ENCODE measurements at regions not wholly inside any gene's neighbourhood (a gene's known extent, or its start where the extent isn't known, plus 50 kb on each side); places are given as distances from the start of the nearest gene placed in this dataset.

DNA sequence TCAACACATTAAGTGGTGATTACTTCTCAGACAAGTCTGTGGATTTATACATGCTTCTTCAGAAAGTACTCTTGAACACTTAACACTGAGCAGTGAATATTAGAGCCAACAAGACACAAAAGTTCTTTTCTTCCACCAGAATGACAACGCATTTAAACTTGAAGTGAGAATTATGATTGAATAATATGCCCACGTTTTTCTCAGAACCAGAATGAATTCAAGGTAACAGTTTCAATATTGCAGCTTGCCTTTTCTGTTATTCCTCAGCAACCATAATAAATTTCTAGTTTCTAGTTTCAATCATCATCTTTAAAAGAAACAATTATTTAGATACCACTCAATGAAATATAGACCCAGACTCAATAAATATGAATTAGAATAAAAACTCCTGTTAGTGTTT lies 547.0 kb downstream of the NUP35 start:
- no peaks in the 10 kb centered on the region for H4K20me1 ChIP-seq (replicated peaks; ENCODE audit: insufficient read depth)
- no peak overlapping the region for H3K27ac ChIP-seq (ENCODE audit: low read depth)
- no peaks in the 10 kb centered on the region for H3K79me2 ChIP-seq (replicated peaks; ENCODE audit: insufficient read depth)
- DNase-seq (ENCODE audit: low spot score) (no peak), ATAC-seq (no peak)
- TF ChIP-seq STAT1 (IDR thresholded peaks at IDR 0.05; ENCODE audit: unreplicated experiment): no peak
- no peak for TF ChIP-seq ZNF114 (CRISPR knock-in tag; IDR thresholded peaks at IDR 0.05)
- TF ChIP-seq NANOG (IDR thresholded peaks at IDR 0.05; ENCODE audit: borderline replicate concordance): no peak
- no peak for TF ChIP-seq POLR2AphosphoS5 (IDR thresholded peaks at IDR 0.05; ENCODE audit: low read depth)
- TF ChIP-seq, protein P1, sequence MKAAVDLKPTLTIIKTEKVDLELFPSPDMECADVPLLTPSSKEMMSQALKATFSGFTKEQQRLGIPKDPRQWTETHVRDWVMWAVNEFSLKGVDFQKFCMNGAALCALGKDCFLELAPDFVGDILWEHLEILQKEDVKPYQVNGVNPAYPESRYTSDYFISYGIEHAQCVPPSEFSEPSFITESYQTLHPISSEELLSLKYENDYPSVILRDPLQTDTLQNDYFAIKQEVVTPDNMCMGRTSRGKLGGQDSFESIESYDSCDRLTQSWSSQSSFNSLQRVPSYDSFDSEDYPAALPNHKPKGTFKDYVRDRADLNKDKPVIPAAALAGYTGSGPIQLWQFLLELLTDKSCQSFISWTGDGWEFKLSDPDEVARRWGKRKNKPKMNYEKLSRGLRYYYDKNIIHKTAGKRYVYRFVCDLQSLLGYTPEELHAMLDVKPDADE (IDR thresholded peaks at IDR 0.05): no peak
- TF ChIP-seq JUNB (IDR thresholded peaks at IDR 0.05; ENCODE audit: unreplicated experiment): no peak
- TF ChIP-seq, protein P2, sequence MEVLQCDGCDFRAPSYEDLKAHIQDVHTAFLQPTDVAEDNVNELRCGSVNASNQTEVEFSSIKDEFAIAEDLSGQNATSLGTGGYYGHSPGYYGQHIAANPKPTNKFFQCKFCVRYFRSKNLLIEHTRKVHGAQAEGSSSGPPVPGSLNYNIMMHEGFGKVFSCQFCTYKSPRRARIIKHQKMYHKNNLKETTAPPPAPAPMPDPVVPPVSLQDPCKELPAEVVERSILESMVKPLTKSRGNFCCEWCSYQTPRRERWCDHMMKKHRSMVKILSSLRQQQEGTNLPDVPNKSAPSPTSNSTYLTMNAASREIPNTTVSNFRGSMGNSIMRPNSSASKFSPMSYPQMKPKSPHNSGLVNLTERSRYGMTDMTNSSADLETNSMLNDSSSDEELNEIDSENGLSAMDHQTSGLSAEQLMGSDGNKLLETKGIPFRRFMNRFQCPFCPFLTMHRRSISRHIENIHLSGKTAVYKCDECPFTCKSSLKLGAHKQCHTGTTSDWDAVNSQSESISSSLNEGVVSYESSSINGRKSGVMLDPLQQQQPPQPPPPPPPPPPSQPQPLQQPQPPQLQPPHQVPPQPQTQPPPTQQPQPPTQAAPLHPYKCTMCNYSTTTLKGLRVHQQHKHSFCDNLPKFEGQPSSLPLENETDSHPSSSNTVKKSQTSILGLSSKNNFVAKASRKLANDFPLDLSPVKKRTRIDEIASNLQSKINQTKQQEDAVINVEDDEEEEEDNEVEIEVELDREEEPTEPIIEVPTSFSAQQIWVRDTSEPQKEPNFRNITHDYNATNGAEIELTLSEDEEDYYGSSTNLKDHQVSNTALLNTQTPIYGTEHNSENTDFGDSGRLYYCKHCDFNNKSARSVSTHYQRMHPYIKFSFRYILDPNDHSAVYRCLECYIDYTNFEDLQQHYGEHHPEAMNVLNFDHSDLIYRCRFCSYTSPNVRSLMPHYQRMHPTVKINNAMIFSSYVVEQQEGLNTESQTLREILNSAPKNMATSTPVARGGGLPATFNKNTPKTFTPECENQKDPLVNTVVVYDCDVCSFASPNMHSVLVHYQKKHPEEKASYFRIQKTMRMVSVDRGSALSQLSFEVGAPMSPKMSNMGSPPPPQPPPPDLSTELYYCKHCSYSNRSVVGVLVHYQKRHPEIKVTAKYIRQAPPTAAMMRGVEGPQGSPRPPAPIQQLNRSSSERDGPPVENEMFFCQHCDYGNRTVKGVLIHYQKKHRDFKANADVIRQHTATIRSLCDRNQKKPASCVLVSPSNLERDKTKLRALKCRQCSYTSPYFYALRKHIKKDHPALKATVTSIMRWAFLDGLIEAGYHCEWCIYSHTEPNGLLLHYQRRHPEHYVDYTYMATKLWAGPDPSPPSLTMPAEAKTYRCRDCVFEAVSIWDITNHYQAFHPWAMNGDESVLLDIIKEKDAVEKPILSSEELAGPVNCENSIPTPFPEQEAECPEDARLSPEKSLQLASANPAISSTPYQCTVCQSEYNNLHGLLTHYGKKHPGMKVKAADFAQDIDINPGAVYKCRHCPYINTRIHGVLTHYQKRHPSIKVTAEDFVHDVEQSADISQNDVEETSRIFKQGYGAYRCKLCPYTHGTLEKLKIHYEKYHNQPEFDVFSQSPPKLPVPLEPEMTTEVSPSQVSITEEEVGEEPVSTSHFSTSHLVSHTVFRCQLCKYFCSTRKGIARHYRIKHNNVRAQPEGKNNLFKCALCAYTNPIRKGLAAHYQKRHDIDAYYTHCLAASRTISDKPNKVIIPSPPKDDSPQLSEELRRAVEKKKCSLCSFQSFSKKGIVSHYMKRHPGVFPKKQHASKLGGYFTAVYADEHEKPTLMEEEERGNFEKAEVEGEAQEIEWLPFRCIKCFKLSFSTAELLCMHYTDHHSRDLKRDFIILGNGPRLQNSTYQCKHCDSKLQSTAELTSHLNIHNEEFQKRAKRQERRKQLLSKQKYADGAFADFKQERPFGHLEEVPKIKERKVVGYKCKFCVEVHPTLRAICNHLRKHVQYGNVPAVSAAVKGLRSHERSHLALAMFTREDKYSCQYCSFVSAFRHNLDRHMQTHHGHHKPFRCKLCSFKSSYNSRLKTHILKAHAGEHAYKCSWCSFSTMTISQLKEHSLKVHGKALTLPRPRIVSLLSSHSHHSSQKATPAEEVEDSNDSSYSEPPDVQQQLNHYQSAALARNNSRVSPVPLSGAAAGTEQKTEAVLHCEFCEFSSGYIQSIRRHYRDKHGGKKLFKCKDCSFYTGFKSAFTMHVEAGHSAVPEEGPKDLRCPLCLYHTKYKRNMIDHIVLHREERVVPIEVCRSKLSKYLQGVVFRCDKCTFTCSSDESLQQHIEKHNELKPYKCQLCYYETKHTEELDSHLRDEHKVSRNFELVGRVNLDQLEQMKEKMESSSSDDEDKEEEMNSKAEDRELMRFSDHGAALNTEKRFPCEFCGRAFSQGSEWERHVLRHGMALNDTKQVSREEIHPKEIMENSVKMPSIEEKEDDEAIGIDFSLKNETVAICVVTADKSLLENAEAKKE (CRISPR knock-in tag; IDR thresholded peaks at IDR 0.05): no peak
- TF ChIP-seq, protein P3, sequence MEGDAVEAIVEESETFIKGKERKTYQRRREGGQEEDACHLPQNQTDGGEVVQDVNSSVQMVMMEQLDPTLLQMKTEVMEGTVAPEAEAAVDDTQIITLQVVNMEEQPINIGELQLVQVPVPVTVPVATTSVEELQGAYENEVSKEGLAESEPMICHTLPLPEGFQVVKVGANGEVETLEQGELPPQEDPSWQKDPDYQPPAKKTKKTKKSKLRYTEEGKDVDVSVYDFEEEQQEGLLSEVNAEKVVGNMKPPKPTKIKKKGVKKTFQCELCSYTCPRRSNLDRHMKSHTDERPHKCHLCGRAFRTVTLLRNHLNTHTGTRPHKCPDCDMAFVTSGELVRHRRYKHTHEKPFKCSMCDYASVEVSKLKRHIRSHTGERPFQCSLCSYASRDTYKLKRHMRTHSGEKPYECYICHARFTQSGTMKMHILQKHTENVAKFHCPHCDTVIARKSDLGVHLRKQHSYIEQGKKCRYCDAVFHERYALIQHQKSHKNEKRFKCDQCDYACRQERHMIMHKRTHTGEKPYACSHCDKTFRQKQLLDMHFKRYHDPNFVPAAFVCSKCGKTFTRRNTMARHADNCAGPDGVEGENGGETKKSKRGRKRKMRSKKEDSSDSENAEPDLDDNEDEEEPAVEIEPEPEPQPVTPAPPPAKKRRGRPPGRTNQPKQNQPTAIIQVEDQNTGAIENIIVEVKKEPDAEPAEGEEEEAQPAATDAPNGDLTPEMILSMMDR (conservative IDR thresholded peaks at IDR 0.05; ENCODE audit: low read depth in 2 of 2): no peak
- no peak for TF ChIP-seq EZH2phosphoT487 (IDR thresholded peaks at IDR 0.05; ENCODE audit: unreplicated experiment)
- no peak for TF ChIP-seq ZNF331 (CRISPR knock-in tag; IDR thresholded peaks at IDR 0.05; ENCODE audit: low read depth)
- TF ChIP-seq, protein P4, sequence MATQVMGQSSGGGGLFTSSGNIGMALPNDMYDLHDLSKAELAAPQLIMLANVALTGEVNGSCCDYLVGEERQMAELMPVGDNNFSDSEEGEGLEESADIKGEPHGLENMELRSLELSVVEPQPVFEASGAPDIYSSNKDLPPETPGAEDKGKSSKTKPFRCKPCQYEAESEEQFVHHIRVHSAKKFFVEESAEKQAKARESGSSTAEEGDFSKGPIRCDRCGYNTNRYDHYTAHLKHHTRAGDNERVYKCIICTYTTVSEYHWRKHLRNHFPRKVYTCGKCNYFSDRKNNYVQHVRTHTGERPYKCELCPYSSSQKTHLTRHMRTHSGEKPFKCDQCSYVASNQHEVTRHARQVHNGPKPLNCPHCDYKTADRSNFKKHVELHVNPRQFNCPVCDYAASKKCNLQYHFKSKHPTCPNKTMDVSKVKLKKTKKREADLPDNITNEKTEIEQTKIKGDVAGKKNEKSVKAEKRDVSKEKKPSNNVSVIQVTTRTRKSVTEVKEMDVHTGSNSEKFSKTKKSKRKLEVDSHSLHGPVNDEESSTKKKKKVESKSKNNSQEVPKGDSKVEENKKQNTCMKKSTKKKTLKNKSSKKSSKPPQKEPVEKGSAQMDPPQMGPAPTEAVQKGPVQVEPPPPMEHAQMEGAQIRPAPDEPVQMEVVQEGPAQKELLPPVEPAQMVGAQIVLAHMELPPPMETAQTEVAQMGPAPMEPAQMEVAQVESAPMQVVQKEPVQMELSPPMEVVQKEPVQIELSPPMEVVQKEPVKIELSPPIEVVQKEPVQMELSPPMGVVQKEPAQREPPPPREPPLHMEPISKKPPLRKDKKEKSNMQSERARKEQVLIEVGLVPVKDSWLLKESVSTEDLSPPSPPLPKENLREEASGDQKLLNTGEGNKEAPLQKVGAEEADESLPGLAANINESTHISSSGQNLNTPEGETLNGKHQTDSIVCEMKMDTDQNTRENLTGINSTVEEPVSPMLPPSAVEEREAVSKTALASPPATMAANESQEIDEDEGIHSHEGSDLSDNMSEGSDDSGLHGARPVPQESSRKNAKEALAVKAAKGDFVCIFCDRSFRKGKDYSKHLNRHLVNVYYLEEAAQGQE (IDR thresholded peaks at IDR 0.05; ENCODE audit: unreplicated experiment): no peak
- no peak for TF ChIP-seq EZH2 (IDR thresholded peaks at IDR 0.05; ENCODE audit: low read depth, unreplicated experiment)
- no peak for TF ChIP-seq CREB1 (CRISPR knock-in tag; IDR thresholded peaks at IDR 0.05; ENCODE audit: low read depth)
- H3K4me1 Mint-ChIP-seq: peaks cover 4% of the 10 kb centered on the region; the same call in 2 of the 3 replicates
- H3K4me3 Mint-ChIP-seq: no peak overlapping the region
- H3K36me3 ChIP-seq (ENCODE audit: insufficient read depth): no peaks in the 10 kb centered on the region
- no peaks in the 10 kb centered on the region for H3F3A ChIP-seq (replicated peaks; ENCODE audit: low read depth)
- H3K4me2 ChIP-seq: no peak overlapping the region
- no peaks in the 10 kb centered on the region for H3K9me3 Mint-ChIP-seq
- no peak overlapping the region for H3K27ac Mint-ChIP-seq
- no peak overlapping the region for H3K4me3 ChIP-seq
- peaks cover 5% of the 10 kb centered on the region for H3K27me3 ChIP-seq (ENCODE audit: insufficient read depth)
- H3K9me2 ChIP-seq (ENCODE audit: insufficient read depth): no peaks in the 10 kb centered on the region
- H2AFZ ChIP-seq: no peak overlapping the region
- H3K4me1 ChIP-seq (ENCODE audit: insufficient read depth): peaks cover 6% of the 10 kb centered on the region; the same call in 1 of the 2 replicates
- H3K27me3 Mint-ChIP-seq (ENCODE audit: insufficient read depth, low read depth, poor library complexity): peaks cover 3% of the 10 kb centered on the region
- H3K36me3 Mint-ChIP-seq (ENCODE audit: low read depth): no peaks in the 10 kb centered on the region

Data from GM23338 (cell line).